ENCODE measurements at regions not wholly inside any gene's neighbourhood (a gene's known extent, or its start where the extent isn't known, plus 50 kb on each side); places are given as distances from the start of the nearest gene placed in this dataset.

DNA sequence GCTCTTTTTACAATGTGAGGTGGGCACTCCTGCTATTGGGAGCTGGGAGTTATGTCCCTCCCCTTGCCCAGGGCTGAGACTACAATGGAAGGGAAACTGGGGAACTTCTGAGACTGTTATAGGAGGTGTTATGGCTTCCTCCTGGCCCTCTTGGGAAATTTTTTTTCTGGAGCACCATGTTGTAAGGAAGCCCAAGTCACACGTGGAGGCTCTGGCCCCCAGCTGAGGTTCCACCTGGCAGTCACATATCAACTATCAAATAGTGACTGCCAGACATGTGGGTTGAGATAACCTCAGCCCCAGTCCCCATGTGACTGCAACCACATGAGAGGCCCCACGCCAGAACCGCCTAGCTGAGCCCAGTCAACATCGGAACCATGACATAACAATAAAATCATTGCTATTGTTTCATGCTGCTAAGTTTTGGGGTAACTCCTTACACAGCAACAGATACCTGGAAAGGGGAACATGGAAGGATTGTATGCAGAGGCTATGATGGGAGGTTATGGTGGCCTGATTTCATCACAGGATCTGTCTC lies 99.4 kb upstream of the NCOR2 start:
- TF ChIP-seq FOXP2 (optimal IDR thresholded peaks at IDR 0.05; ENCODE audit: borderline replicate concordance, extremely low read depth, extremely low read length, insufficient read depth) = no peak
- TF ChIP-seq, protein P1, sequence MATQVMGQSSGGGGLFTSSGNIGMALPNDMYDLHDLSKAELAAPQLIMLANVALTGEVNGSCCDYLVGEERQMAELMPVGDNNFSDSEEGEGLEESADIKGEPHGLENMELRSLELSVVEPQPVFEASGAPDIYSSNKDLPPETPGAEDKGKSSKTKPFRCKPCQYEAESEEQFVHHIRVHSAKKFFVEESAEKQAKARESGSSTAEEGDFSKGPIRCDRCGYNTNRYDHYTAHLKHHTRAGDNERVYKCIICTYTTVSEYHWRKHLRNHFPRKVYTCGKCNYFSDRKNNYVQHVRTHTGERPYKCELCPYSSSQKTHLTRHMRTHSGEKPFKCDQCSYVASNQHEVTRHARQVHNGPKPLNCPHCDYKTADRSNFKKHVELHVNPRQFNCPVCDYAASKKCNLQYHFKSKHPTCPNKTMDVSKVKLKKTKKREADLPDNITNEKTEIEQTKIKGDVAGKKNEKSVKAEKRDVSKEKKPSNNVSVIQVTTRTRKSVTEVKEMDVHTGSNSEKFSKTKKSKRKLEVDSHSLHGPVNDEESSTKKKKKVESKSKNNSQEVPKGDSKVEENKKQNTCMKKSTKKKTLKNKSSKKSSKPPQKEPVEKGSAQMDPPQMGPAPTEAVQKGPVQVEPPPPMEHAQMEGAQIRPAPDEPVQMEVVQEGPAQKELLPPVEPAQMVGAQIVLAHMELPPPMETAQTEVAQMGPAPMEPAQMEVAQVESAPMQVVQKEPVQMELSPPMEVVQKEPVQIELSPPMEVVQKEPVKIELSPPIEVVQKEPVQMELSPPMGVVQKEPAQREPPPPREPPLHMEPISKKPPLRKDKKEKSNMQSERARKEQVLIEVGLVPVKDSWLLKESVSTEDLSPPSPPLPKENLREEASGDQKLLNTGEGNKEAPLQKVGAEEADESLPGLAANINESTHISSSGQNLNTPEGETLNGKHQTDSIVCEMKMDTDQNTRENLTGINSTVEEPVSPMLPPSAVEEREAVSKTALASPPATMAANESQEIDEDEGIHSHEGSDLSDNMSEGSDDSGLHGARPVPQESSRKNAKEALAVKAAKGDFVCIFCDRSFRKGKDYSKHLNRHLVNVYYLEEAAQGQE (IDR thresholded peaks at IDR 0.05; ENCODE audit: insufficient read depth in 1 of 2, low read depth in 2 of 2, low read length in 2 of 2) = no peak
- TF ChIP-seq SIN3A (IDR thresholded peaks at IDR 0.05; ENCODE audit: borderline replicate concordance, insufficient read depth, low read length) = no peak
- no peak for TF ChIP-seq POLR2AphosphoS5 (IDR thresholded peaks at IDR 0.05; ENCODE audit: low read depth, low read length)
- TF ChIP-seq TAF1 (IDR thresholded peaks at IDR 0.05; ENCODE audit: borderline replicate concordance, insufficient read depth, low read length) = no peak

DNA sequence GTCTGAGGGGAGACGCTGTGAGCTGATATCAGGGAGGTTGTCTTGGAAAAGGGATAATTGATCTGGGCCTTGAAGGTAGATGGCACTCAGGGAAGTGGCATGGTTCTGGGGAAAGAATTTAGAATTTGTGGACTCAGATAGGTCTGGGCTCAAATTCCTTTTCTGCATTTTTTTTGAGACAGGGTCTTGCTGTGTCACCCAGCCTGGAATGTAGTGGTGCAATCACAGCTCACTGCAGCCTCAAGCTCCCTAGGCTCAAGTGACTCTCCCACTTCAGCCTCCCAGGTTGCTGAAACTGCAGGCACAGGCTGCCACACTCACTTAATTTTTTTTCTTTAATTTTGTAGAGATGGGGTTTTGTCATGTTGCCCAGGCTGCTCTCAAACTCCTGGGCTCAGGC lies 98.1 kb upstream of the NCOR2 start:
- TF ChIP-seq, protein P1 (IDR thresholded peaks at IDR 0.05; ENCODE audit: insufficient read depth in 1 of 2, low read depth in 2 of 2, low read length in 2 of 2) = no peak
- TF ChIP-seq POLR2AphosphoS5 (IDR thresholded peaks at IDR 0.05; ENCODE audit: low read depth, low read length) (no peak), SIN3A (IDR thresholded peaks at IDR 0.05; ENCODE audit: borderline replicate concordance, insufficient read depth, low read length) (no peak), TAF1 (IDR thresholded peaks at IDR 0.05; ENCODE audit: borderline replicate concordance, insufficient read depth, low read length) (no peak), FOXP2 (optimal IDR thresholded peaks at IDR 0.05; ENCODE audit: borderline replicate concordance, extremely low read depth, extremely low read length, insufficient read depth) (no peak)

DNA sequence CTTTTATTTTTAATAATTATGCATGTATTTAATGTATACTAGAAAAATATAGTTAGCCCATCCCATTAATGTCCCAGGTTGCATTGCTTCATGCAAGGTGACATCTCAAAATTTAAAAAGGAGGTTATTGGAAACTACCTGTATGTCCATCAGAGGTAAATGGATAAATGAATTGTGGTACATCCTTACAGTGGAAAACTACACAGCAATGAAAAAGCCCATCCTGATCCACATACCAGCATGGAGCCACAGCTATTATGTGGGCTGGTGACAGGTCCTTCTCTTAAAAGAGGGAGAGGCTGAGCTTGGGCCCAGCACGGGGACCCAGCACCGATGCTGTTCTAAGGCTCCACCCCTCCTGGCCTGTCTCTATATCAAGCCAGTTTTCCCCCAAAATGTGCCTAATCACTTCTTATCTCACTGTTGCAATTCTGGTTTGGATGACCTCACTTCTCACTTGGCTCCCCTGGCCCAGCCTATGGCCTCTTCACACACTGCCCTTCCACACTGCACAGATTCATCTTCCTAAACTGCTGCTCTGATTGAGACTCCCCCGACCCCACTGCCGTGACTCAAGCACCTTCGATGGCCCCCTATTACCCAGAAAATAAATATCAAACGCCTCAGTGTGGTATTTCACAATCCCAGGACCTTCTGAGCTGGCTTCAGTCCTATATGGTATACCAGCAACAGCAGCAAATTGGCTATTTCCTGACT lies 97.1 kb upstream of the NCOR2 start:
- no peak for TF ChIP-seq TAF1 (IDR thresholded peaks at IDR 0.05; ENCODE audit: borderline replicate concordance, insufficient read depth, low read length)
- TF ChIP-seq POLR2AphosphoS5 (IDR thresholded peaks at IDR 0.05; ENCODE audit: low read depth, low read length) = no peak
- TF ChIP-seq SIN3A (IDR thresholded peaks at IDR 0.05; ENCODE audit: borderline replicate concordance, insufficient read depth, low read length) = no peak
- TF ChIP-seq FOXP2 (optimal IDR thresholded peaks at IDR 0.05; ENCODE audit: borderline replicate concordance, extremely low read depth, extremely low read length, insufficient read depth) = no peak
- TF ChIP-seq, protein P1 (IDR thresholded peaks at IDR 0.05; ENCODE audit: insufficient read depth in 1 of 2, low read depth in 2 of 2, low read length in 2 of 2) = no peak

DNA sequence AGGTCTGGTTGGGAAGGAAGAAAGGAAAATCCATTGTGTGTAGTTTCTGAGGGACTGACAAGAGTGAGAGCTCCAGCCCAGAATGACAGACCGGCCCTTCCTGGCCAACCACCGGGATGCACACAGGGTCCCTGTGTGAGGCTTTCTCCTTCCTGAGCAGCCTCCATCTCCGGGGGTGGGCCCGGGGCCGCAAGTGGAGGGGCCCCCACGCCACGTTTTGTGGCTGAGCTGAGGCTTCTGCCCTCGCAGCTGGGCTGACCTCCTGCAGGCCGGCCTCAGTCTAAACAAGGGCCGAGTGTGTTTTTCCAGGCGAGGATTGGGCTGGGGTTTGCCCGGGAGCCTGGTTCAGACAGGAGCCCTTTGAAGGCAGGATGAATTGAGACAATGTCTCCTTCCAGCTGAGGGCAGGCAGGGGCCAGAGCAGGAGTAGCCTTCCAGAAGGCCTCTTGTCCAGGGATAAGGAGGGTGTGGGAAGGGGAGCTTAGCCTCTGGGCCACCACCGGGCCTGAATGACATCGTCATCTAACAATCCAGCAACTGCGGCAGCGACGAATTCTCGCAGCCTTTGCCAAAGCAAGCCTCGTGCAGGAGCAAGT lies 96.5 kb upstream of the NCOR2 start:
- TF ChIP-seq SIN3A (IDR thresholded peaks at IDR 0.05; ENCODE audit: borderline replicate concordance, insufficient read depth, low read length) = no peak
- TF ChIP-seq FOXP2 (optimal IDR thresholded peaks at IDR 0.05; ENCODE audit: borderline replicate concordance, extremely low read depth, extremely low read length, insufficient read depth) = no peak
- TF ChIP-seq, protein P1 (IDR thresholded peaks at IDR 0.05; ENCODE audit: insufficient read depth in 1 of 2, low read depth in 2 of 2, low read length in 2 of 2) = no peak
- TF ChIP-seq POLR2AphosphoS5 (IDR thresholded peaks at IDR 0.05; ENCODE audit: low read depth, low read length) = no peak
- no peak for TF ChIP-seq TAF1 (IDR thresholded peaks at IDR 0.05; ENCODE audit: borderline replicate concordance, insufficient read depth, low read length)
